HL-60 (cell line): ENCODE measurements at regions not wholly inside any gene's neighbourhood (a gene's known extent, or its start where the extent isn't known, plus 50 kb on each side); places are given as distances from the start of the nearest gene placed in this dataset.

Source experiments
- DNase-seq, 2 experiments: peaks; one replicate each; pipeline ENCODE4 v3.0.0-alpha.2; 2010 to 2020; ENCODE audit warnings: low read depth in 1 of 2, low spot score in 1 of 2
- H3K27ac ChIP-seq: fragments of 250-450 bp; sonication (Bioruptor Pico); replicated peaks from 2 replicates; pipeline ENCODE4 v1.5.1; 2020; ENCODE audit warnings: mild to moderate bottlenecking, moderate library complexity
- H3K27me3 ChIP-seq: fragments of 250-450 bp; sonication (Bioruptor Pico); 2 replicates; pipeline ENCODE4 v1.5.1; 2021; ENCODE audit warnings: mild to moderate bottlenecking, moderate library complexity; ENCODE audit not compliant: insufficient read depth, poor library complexity, severe bottlenecking
- H3K4me3 ChIP-seq: replicated peaks from 2 replicates; pipeline ENCODE4 v1.5.1; 2011; ENCODE audit warnings: mild to moderate bottlenecking, control low read depth, low read length; ENCODE audit not compliant: insufficient read depth
- CTCF ChIP-seq: IDR thresholded peaks from one replicate; pipeline ENCODE4 v1.5.1; 2011; ENCODE audit warnings: low read length, control low read depth, inconsistent platforms; ENCODE audit not compliant: insufficient read depth
- GABPA ChIP-seq: IDR thresholded peaks from 2 replicates; pipeline ENCODE4 v1.6.1; 2012; ENCODE audit warnings: low read depth
- POLR2AphosphoS5 ChIP-seq: IDR thresholded peaks from 2 replicates; pipeline ENCODE4 v1.6.1; 2012; ENCODE audit warnings: low read depth
- REST ChIP-seq: IDR thresholded peaks from 2 replicates; pipeline ENCODE4 v1.6.1; 2012; ENCODE audit warnings: low read depth; ENCODE audit not compliant: insufficient replicate concordance
- SPI1 ChIP-seq: IDR thresholded peaks from 2 replicates; pipeline ENCODE4 v1.6.1; 2012; ENCODE audit warnings: low read depth, mild to moderate bottlenecking, borderline replicate concordance

GRCh38 chr15:38048001-38048455, 113.6 kb downstream of the TMCO5A start:
- no peak for TF ChIP-seq GABPA
- TF ChIP-seq CTCF = no peak
- TF ChIP-seq POLR2AphosphoS5 = no peak
- no peak for TF ChIP-seq SPI1
- TF ChIP-seq REST = no peak
- Histone ChIP-seq H3K4me3 (no peak overlapping the region), H3K27ac (no peak overlapping the region), H3K27me3 (no peaks in the 10 kb centered on the region)
- DNase-seq = no peak

- TF ChIP-seq GABPA = no peak
- TF ChIP-seq POLR2AphosphoS5 = no peak
- no peak for TF ChIP-seq REST
- TF ChIP-seq CTCF = no peak
- Histone ChIP-seq H3K27ac (no peak overlapping the region), H3K4me3 (no peak overlapping the region), H3K27me3 (no peaks in the 10 kb centered on the region)
- no peak for DNase-seq
Observed at GRCh38 chr15:38049891-38050290, 115.5 kb downstream of the TMCO5A start.

- TF ChIP-seq POLR2AphosphoS5 (no peak), SPI1 (no peak), CTCF (no peak), GABPA (no peak), REST (no peak)
- Histone ChIP-seq H3K27me3 (no peaks in the 10 kb centered on the region), H3K27ac (no peak overlapping the region), H3K4me3 (no peak overlapping the region)
- no peak for DNase-seq
Observed at GRCh38 chr15:38050529-38051448, 116.3 kb downstream of the TMCO5A start.
